NCI-H2107 (cell line): ENCODE measurements at regions not wholly inside any gene's neighbourhood (a gene's known extent, or its start where the extent isn't known, plus 50 kb on each side); places are given as distances from the start of the nearest gene placed in this dataset.

ENCODE experiments used
- DNase-seq: peaks from one replicate; lab custom pipeline; 2025; lab: John Stamatoyannopoulos, UW

DNA sequence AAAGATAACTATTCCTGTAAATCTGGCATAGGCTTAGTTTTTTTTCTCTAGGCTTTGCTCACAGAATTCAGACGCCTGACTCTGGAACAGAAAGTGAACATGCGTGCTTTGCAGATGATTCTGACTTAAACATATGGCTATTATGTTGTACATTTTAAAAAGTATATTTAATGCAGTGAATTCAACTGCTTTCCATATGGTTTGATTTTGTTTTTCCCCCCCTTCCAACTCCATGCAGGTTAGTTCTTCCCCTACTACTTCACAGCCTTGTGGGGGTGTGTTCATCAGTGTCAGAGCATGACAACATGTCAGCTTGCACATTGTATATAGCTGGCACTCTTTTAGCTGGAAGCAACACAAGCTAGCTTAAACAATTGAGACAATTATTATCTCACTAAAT lies 226.8 kb downstream of the TMEM167A start:
- no peak for DNase-seq

DNA sequence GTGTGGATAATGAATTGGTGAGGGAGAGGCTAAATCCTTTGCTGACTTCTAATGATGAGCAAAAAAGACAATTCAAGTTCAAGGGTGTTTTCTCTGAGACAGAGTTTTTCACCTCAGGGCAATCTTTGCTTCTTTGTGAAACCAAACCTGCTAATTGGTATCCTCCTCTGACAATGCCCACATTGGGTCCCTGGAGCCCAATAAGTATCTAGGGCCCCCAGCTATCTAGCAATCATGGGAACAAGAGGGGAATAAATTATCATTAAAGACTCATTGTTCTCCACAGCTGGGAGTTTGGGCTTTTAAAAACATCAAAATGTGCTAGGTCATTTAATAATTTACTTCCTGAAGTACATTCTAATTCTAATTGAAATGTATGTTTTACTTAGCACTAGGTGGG lies 227.3 kb downstream of the TMEM167A start:
- no peak for DNase-seq

DNA sequence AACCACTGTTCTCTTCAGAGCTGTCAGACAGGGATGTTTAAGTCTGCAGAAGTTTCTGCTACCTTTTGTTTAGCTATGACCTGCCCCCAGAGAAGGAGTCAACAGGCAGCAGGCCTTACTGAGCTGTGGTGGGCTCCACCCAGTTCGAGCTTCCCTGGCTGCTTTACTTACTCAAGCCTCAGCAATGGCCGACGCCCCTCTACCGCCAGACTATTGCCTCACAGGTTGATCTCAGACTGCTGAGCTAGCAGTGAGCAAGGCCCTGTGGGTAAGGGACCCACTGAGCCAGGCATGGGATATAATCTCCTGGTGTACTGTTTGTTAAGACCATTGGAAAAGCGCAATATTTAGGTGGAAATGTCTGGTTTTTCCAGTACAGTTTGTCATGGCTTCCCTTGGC lies 229.6 kb downstream of the TMEM167A start:
- no peak for DNase-seq

DNA sequence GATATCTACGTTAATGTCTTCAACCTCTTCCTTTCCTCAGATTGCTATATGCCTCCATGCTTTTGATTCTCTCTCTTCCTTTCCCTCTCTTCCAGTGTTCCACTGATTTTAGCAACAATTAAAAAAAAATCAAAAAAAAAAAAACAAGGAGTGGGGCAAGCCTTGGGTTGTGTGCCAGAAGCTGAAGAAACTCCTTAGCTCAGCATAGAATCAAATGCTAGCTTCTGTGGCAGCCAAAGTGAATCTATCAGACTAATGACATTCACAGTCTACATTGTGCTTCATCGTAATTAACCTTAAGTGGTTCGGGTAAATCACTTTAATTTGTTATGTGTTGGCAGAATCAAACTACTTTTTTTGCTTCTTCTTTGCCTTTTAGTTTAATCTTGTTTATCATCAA lies 237.3 kb downstream of the TMEM167A start:
- no peak for DNase-seq

DNA sequence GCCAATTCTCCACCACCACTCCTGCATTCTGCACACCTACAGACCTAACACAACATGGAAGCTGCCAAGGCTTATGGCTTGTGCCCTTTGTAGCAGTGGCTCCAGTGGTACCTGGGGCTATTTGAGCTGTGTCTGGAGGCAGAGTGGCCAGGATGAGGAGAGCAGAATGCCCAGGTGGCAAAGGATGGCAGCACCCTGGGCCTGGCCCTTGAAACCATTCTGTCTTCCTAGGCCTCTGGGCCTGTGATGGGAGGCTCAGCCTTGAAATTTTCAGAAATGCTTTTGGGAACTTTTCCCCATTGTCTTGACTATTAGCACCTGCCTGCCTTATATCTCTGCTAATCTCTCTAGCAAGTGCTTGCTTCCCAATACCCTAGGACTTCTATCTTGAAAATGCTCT lies 241.7 kb downstream of the TMEM167A start:
- DNase-seq, result no peak

DNA sequence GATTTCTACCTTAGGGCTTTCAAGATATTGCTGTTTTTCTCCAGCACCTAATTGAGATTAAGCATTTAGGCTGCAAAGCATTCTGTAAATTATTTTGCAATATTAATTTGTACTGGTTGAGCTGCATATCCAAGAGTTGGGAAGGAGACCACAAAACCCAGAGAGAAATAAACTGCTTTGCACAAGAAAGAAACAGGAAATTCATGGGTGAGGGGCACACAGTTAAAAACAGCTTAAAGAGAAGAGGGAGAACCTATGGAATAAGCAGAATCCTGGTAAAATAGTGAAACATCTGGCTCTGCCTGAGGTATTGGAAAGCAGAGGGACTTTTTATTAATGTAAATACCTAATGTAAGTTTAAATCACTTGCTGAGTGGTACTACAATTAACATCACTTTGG lies 243.0 kb downstream of the TMEM167A start:
- no peak for DNase-seq

DNA sequence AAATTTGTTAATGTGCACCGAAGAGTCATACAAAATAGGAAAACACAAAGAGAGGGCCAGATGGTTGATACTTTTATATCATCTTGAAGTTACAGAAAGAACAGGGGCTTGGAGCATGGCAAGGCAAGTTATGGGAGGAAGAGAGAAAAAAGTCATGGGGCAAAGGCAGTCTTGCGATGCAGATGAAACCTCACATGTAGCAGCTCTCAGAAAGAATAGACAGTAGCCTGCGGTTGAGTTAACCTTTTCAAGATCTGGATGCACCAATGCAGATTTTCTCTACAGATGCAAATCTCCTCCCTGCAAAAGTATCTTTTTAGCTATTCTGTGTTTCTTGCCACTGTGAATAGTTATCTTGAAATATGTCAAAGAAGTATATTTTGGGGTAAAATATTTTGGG lies 243.9 kb downstream of the TMEM167A start:
- DNase-seq, result no peak

DNA sequence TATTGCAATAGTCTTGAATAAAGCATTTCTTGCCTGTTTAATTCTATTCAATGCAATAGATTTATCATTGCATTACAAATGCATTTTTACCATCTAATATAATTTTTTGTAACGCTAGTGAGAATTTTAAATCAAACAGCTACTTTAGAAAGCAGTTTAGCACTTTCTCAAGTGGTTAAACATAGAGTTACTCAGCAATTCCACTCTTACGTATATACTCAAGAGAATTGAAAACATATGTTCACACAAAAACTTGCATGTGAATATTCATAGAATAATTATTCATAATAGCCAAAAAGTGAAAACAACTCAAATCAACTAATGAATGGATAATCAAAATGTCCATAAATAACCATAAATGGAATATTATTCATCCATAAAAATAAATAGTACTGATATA lies 244.7 kb downstream of the TMEM167A start:
- no peak for DNase-seq

DNA sequence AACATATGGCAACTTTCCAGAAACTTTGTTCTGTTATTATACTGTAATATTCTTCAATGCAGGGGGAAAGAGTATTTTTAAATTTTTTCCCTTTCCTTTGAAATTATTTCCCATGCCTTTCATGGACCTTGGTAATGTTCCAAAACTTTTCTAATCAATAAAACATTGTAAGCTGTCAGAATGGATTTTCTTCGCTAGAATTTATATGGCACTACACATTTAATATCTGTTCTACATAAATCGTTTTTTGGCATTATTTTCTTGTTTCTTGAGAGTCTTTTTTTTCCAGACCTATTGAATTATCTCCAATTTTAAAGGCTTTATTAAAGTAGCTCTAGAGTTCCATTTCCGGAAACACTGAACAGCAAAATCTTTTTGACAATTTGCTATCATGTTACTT lies 249.0 kb downstream of the TMEM167A start:
- DNase-seq, result no peak

DNA sequence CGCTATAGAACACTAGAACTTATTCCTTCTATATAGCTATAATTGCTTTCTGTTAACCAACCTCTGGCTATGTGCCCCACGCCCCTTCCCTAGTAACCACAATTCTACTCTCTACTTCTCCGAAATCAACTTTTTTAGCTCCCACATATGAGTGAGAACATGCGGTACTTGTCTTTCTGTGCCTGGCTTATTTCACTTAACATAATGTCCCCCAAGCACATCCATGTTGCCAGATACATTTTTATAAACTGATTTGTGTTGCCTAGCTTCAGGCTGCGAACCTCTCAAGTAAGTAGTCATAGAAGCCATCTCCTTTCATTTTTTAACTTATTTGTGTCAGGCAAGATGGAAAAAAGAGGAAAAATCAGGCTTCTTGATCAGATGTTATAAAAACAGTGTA lies 249.5 kb downstream of the TMEM167A start:
- no peak for DNase-seq

DNA sequence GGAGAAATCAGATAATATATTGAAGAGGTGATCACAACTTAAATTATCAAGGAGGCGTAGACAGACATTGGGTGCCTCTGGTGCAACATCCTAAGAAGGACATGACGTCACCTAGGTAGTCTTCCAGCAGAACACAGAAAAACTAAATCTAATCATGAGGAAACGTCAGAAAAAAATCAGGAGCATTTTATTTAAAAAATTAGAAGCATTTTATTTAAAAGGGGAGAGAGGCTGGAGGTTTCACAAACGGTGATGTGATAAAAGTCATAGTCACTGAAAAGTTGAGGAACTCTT lies 254.6 kb downstream of the TMEM167A start:
- no peak for DNase-seq

DNA sequence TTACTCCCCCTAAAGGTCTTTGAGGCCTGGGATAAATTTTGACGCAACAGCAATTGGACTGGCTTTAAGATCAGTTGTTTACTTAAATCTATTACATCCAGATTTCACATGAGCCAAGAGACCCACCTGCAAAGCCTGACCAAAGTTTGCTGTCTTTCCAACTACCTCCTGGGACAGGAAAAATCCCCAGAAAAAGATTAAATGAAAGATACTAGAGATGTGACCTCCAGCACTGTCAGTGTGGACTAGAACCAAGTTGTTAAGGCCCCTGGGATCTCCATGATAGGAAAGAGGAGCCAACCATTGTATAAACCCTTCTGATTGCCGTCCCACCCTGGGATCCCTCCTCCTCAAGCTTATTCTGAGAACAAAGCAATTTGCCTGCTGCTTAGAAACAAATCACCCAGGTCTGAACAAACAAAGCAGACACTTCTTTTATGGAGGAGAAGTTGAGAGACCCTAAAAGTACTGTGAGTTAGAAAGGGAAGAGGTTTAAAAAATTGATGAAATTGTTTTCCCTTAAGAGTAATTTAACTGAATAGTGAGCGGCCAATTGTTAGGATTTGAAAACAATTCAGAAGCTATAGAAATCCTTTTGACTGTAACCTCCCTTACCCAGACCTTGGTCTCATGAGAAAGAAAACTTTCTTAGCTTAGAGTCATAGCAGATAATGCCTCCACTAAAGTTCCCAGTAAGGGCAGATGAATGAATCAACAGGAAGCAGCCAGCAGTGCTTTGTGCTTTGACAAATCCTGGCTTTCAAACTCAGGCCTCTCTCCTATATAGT lies 255.2 kb downstream of the TMEM167A start:
- no peak for DNase-seq

DNA sequence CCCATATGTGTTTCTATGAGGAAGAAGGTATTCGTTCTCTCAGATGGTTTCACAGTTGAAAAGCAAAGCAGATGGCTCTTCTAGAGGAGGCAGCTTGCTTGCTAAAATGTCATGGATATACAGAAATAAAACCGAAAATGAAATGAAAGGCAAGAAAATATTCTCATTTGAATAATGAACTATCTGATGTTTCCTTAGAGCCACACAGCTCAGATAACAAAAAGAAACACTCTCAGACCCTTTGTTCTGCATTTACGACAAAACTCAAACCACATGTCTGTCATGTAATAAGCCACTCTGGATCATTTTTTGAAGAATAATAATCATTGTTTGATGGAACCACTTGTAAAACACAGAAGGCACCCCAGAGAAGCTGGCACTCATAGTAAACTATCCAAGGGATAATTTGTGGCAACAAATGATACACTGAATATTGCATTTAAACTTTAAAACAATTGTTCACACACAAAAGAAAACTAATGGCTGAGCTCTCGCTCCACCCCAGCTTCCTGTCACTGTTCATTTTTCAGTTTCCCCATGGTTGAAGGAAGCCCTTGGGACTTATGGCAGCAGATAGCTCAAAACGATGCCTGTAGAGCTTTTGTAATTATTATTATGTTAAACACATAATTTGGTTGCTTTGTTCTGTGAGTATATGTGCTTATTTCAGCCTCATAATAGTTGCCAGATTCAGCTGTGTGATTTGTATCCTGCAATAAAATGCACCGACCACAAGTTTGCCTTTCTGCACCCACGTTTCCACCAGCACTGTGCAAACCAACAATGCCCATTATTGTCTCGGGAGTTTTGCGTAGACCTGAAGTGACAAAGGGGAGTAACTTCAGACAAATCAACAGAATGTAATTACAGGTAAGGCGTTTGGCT lies 256.0 kb downstream of the TMEM167A start:
- no peak for DNase-seq

DNA sequence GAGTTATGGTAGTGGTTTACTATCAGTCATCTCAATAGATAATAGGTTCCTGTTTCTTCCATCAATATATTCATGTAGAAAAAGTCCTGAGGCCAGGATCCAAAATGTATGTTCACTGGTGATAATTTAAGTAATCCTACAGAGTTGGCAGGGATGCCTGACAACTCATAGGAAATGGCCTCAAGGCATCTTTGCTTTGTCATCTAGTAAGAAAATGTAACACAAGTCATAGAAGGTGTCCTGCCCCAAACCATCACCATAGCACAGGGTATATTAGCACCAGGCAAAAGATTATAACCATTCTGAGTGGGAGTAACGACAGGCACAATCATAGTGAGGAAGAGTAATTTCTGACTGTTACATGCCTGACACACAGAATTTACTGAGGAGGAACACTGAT lies 257.0 kb downstream of the TMEM167A start:
- no peak for DNase-seq

DNA sequence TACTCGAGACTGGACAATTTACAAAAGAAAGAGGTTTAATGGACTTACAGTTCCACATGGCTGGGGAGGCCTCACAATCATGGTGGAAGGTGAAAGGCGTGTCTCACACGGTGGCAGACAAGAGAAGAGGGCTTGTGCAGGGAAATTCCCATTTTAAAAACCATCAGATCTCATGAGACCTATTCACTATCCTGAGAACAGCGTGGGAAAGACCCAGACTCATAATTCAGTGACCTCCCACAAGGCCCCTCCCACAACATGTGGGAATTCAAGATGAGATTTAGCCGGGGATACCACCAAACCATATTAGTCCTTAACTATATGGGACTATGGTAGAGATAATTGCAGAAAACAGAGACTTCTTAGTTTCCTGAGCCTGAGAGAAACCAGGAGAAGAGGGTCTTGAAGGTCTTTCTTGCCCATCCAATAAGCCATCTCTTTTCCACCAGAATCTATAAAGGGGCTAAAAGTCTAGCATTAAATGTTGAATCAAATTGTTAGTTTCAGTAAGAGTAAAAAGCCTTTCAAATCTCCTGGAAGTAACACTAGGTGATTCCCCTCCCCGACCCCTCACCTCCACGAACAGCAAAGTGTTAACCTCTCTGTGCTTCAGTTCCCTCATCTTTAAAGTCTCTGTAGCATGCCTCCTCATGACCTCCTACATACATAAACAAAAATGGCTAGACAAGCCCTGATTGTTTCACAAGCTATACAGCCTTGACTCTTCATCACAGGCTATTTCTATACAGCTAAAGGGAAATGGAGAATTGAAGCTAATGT lies 259.1 kb downstream of the TMEM167A start:
- DNase-seq, result no peak

DNA sequence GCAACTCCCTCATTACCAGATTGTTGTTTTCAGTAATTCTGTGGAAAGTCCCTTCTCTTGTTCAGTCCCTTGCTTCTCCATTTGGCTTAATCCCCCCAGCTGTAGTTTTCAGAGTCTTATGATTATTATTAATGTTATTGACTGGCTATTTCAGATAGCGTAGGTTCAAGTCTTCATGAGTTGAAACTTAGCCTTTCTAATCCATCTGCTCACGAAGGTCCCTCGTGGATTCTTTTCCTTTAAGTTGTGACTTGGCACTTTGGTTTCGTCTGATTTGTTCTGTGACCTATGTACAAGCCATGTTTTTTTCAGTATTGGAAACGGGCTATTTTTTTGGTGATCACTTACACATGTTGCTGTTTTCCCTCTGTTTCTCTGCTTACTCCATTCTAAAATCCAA lies 260.3 kb downstream of the TMEM167A start:
- no peak for DNase-seq

DNA sequence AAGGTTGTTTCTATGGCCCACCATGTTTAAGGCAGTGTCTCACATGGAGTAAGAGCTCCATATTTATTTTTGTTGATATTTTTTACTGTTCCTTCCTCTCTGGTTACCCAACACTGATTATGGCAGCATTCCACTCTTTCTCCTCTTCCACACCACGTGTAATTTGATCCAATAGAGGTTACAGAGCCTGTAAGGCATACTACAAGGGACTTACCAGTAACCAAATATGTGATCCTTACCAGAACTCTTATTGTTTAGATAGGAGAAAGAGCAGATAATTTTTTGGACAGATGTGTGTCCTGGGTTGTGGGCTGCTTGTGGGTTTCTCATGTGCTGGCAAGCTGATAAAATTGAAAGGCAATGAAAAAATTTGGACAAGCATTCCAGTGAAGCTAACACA lies 261.3 kb downstream of the TMEM167A start:
- DNase-seq, result no peak

DNA sequence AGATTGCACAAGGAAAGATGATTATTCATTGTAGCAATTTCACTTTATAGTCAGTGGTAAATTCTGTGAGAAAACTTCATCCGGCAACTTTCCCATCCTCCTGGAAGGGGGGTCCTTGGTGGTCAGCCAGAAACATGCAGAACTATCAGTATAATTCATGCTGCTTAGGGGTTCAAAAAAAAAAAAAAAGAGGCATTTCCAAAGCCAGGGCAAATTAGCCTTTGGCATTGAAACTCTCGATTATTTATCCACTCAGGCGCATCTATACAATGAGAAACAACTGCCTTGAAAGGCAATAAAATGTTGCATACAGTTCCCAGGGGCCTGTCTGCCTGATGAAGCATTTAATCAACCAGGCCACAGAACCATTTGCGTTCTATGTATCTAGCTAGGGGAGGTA lies 263.3 kb downstream of the TMEM167A start:
- no peak for DNase-seq

DNA sequence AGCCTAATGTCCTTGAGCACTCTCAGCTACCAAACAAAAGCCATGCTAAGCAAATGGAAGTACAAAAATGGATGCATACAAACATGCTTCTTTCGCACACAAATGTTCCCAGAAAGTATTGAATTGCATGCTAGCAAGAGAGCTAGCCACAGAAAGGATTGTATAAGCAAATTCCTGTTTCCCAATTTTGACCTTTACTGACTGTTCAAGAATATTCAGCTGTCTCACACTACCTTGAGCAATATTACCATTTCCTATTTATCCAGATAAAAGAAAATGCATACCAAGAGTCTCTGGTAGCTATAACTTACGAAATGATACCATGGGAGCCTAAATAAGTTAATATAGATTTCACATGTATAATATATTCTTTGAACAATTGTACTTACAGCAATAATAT lies 264.6 kb downstream of the TMEM167A start:
- DNase-seq, result no peak

DNA sequence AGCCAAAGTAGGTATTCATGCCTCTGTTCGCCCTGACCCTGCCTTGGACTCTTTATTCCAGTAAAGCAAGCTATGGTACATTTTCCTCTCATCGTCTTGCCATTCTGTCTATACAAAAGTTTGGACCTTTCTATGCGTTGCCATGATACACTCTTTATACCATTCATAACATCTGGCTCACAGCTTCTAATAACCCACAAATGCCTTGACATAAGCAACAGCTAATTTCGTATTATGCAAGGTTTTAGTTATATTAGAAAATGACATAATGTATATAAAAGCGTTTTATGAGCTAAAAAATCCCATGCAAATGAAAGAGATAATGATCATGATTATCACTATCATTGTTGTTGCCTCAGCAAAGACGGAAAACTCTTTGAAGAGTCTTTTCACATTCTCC lies 265.7 kb downstream of the TMEM167A start:
- no peak for DNase-seq

DNA sequence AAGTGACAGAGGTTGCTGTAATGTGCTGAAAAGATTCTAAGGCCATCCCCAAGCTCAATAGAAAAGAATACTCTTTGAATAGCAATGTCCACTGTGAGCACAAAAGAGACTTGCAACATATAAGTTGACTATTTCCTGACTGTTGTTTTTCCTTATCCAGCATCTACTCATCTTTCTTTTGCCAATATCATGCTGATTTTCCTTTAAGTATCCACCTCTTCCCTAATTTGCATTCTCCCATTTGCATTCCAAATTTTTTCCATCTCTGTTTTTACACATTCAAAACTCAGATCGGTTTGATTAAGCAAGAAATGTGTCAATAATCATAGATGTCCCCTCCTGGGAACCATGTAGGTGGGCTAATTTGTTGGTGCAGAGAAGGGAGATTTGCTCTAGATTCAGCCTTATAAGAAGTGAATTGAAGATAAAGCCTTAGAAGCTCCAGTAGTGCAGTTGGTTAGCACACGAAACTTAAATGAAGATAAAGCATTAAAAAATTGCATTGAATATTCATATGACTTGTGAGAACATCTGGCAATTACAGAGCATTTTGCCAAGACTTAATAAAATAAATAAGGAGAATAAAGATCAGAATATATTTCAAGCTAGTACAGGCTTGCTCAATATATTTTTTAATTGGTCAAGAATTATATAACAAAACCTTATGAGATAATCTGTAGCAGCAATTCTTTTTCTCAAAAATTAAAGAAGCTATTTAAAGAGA lies 267.6 kb downstream of the TMEM167A start:
- no peak for DNase-seq

DNA sequence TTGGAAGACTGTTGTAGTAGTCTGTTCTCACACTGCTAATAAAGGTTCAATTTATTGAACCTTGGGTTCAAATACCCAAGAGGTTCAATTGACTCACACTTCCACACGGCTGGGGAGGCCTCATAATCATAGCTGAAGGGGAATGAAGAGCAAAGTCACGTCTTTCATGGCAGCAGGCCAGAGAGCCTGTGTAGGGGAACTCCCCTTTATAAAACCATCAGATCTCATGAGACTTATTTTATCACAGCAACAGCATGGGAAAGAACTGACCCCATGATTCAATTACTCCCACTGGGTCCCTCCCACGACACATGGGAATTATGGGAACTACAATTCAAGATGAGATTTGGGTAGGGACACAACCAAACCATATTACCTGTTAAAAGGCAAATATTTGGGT lies 268.2 kb downstream of the TMEM167A start:
- DNase-seq, result no peak
